GM23338 (cell line): ENCODE measurements at regions not wholly inside any gene's neighbourhood (a gene's known extent, or its start where the extent isn't known, plus 50 kb on each side); places are given as distances from the start of the nearest gene placed in this dataset.

ENCODE experiments used
- ATAC-seq: fragments of 200-7000 bp; cut with Tn5 transposase; 3 replicates; pipeline ENCODE4 v1.9.1; 2020
- DNase-seq: peaks from one replicate; pipeline ENCODE4 v3.0.0-alpha.2; 2015; ENCODE audit warnings: low spot score
- H2AFZ ChIP-seq: fragments of 200-600 bp; sonication (generic); 2 replicates; pipeline ENCODE4 v1.8.0; 2016; ENCODE audit warnings: antibody characterized with exemption, mild to moderate bottlenecking, moderate library complexity
- H3F3A ChIP-seq: fragments of 200-600 bp; sonication (generic); replicated peaks from 2 replicates; pipeline ENCODE4 v1.8.0; 2017; ENCODE audit warnings: antibody characterized with exemption, mixed run types, low read depth
- H3K27ac ChIP-seq: fragments of 200-600 bp; sonication (generic); 2 replicates; pipeline ENCODE4 v1.6.1; 2016; ENCODE audit warnings: low read depth
- H3K27me3 ChIP-seq: fragments of 200-600 bp; sonication (generic); 2 replicates; pipeline ENCODE4 v1.8.0; 2016; ENCODE audit warnings: mild to moderate bottlenecking, mixed run types, moderate library complexity; ENCODE audit not compliant: insufficient read depth
- H3K36me3 ChIP-seq: fragments of 200-600 bp; sonication (generic); 2 replicates; pipeline ENCODE4 v1.8.0; 2016; ENCODE audit warnings: mild to moderate bottlenecking; ENCODE audit not compliant: insufficient read depth
- H3K4me1 ChIP-seq: fragments of 200-600 bp; sonication (generic); 2 replicates; pipeline ENCODE4 v1.8.0; 2016; ENCODE audit warnings: mild to moderate bottlenecking, moderate library complexity; ENCODE audit not compliant: insufficient read depth
- H3K4me2 ChIP-seq: fragments of 200-600 bp; sonication (generic); 2 replicates; pipeline ENCODE4 v1.7.1; 2017; ENCODE audit warnings: mixed run types
- H3K4me3 ChIP-seq: fragments of 200-600 bp; sonication (generic); 2 replicates; pipeline ENCODE4 v1.6.1; 2016; ENCODE audit warnings: mixed run types
- H3K79me2 ChIP-seq: fragments of 200-600 bp; sonication (generic); replicated peaks from 2 replicates; pipeline ENCODE4 v1.8.0; 2017; ENCODE audit warnings: mild to moderate bottlenecking; ENCODE audit not compliant: insufficient read depth
- H3K9me2 ChIP-seq: fragments of 200-600 bp; sonication (generic); 2 replicates; pipeline ENCODE4 v1.8.0; 2017; ENCODE audit not compliant: insufficient read depth
- H4K20me1 ChIP-seq: fragments of 200-600 bp; sonication (generic); replicated peaks from 2 replicates; pipeline ENCODE4 v1.8.0; 2017; ENCODE audit warnings: mild to moderate bottlenecking; ENCODE audit not compliant: insufficient read depth
- H3K27ac Mint-ChIP-seq: 2 replicates; pipeline ENCODE4 v1.8.0; 2020; ENCODE audit warnings: inconsistent platforms, mild to moderate bottlenecking, moderate library complexity, mixed read lengths
- H3K27me3 Mint-ChIP-seq: 3 replicates; pipeline ENCODE4 v1.8.0; 2022; ENCODE audit warnings: low read depth, mild to moderate bottlenecking, moderate library complexity, mixed read lengths, inconsistent platforms; ENCODE audit not compliant: insufficient read depth, poor library complexity
- H3K36me3 Mint-ChIP-seq: 3 replicates; pipeline ENCODE4 v1.8.0; 2021; ENCODE audit warnings: low read depth, mild to moderate bottlenecking, inconsistent platforms, moderate library complexity, mixed read lengths
- H3K4me1 Mint-ChIP-seq: 3 replicates; pipeline ENCODE4 v1.8.0; 2020; ENCODE audit warnings: mild to moderate bottlenecking, inconsistent platforms, mixed read lengths
- H3K4me3 Mint-ChIP-seq: 3 replicates; pipeline ENCODE4 v1.8.0; 2021; ENCODE audit warnings: moderate library complexity, mild to moderate bottlenecking, inconsistent platforms, mixed read lengths
- H3K9me3 Mint-ChIP-seq: 3 replicates; pipeline ENCODE4 v1.8.0; 2020; ENCODE audit warnings: moderate library complexity, mild to moderate bottlenecking, inconsistent platforms, mixed read lengths
- CREB1 ChIP-seq: fragments of 250-450 bp; sonication (Bioruptor Pico); IDR thresholded peaks from 2 replicates; pipeline ENCODE4 v1.5.0; 2020; ENCODE audit warnings: low read depth, mild to moderate bottlenecking, moderate library complexity
- EZH2 ChIP-seq: fragments of 200-600 bp; sonication (generic); IDR thresholded peaks from one replicate; pipeline ENCODE4 v1.8.0; 2017; ENCODE audit warnings: antibody characterized with exemption, mild to moderate bottlenecking, low read depth; ENCODE audit not compliant: unreplicated experiment
- EZH2phosphoT487 ChIP-seq: fragments of 200-600 bp; sonication (generic); IDR thresholded peaks from one replicate; pipeline ENCODE4 v1.8.1; 2018; ENCODE audit warnings: antibody characterized with exemption; ENCODE audit not compliant: unreplicated experiment
- NANOG ChIP-seq: IDR thresholded peaks from 2 replicates; pipeline ENCODE4 v1.6.1; 2016; ENCODE audit warnings: antibody characterized with exemption, borderline replicate concordance
- POLR2AphosphoS5 ChIP-seq: IDR thresholded peaks from 2 replicates; pipeline ENCODE4 v1.6.1; 2016; ENCODE audit warnings: antibody characterized with exemption, low read depth
- STAT1 ChIP-seq: IDR thresholded peaks from one replicate; pipeline ENCODE4 v1.6.1; 2016; ENCODE audit warnings: antibody characterized with exemption; ENCODE audit not compliant: unreplicated experiment
- ZNF331 ChIP-seq: fragments of 250-450 bp; sonication (Bioruptor Pico); IDR thresholded peaks from 2 replicates; pipeline ENCODE4 v1.5.0; 2020; ENCODE audit warnings: low read depth, mild to moderate bottlenecking, moderate library complexity
- ZNF462 ChIP-seq: fragments of 250-450 bp; sonication (Bioruptor Pico); IDR thresholded peaks from 2 replicates; pipeline ENCODE4 v1.5.0; 2020; ENCODE audit warnings: mild to moderate bottlenecking, moderate library complexity
- TF ChIP-seq, protein P1 (sequence below): IDR thresholded peaks from 2 replicates; pipeline ENCODE4 v1.6.1; 2016; ENCODE audit warnings: antibody characterized with exemption
- TF ChIP-seq, protein P2 (sequence below), 2 experiments: fragments of 200-600 bp in 1 of 2; sonication (generic) in 1 of 2; conservative IDR thresholded peaks; 2 replicates each; pipeline versions ENCODE4 v1.5.1 to v1.6.1; 2016 to 2017; ENCODE audit warnings: antibody characterized with exemption in 2 of 2, low read depth in 2 of 2, mild to moderate bottlenecking in 2 of 2, moderate library complexity in 1 of 2

DNA sequence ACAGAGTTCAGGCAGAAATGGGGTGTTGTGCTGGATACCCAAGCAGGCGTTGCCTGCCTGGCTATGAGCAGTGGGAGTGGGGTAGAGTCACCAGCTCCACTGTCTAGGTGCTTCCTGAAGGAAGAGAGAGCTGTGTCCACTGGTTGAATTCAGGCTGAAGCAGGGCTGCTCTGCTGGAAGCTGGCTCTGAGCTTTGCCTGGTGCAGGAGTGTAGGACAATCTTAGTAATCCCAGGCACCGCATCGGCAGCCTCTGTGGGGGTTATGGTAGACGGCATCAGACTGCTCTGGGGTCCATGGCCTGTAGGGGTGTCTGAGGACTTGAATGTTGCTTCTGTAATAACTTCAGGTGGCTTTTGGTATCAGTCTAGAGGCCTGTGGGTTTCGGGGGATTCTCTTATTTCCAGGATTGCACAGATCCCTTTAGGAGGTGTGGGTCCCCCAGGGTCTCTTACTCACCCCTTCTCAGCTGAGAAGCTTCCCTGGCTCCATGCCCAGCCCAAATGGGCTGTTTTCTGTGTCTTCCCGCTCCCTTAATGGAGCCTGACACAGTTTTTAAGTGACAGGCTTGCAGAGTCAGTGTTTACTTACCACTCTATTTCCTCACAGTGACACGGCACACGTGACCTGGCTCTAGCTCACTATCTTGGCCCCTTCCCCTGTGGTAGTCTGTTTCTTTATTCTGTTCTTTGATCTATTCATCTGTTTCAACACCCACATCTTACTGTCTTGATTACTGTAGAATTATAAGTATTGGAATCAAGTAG, 644.3 kb downstream of the CBLN2 start:
- peaks cover 87% of the 10 kb centered on the region for H3K9me3 Mint-ChIP-seq
- no peak overlapping the region for H3K27ac Mint-ChIP-seq
- H3K4me3 Mint-ChIP-seq, result no peak overlapping the region

More for the DNA sequence above, 644.3 kb downstream of the CBLN2 start:
- Histone ChIP-seq H3K4me3 (no peak overlapping the region), H3K27me3 (no peaks in the 10 kb centered on the region), H3K4me2 (no peak overlapping the region), H4K20me1 (no peaks in the 10 kb centered on the region), H3F3A (no peaks in the 10 kb centered on the region), H3K27ac (no peak overlapping the region), H3K4me1 (no peaks in the 10 kb centered on the region), H2AFZ (no peak overlapping the region), H3K79me2 (no peaks in the 10 kb centered on the region), H3K9me2 (no peaks in the 10 kb centered on the region), H3K36me3 (no peaks in the 10 kb centered on the region; the same call in 1 of the 2 replicates)
- TF ChIP-seq EZH2phosphoT487 (no peak), EZH2 (no peak), POLR2AphosphoS5 (no peak), CREB1 (CRISPR knock-in tag) (no peak), ZNF331 (CRISPR knock-in tag) (no peak), STAT1 (no peak), NANOG (no peak), ZNF462 (CRISPR knock-in tag) (no peak)
- TF ChIP-seq, protein P1, sequence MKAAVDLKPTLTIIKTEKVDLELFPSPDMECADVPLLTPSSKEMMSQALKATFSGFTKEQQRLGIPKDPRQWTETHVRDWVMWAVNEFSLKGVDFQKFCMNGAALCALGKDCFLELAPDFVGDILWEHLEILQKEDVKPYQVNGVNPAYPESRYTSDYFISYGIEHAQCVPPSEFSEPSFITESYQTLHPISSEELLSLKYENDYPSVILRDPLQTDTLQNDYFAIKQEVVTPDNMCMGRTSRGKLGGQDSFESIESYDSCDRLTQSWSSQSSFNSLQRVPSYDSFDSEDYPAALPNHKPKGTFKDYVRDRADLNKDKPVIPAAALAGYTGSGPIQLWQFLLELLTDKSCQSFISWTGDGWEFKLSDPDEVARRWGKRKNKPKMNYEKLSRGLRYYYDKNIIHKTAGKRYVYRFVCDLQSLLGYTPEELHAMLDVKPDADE, result no peak
- TF ChIP-seq, protein P2, sequence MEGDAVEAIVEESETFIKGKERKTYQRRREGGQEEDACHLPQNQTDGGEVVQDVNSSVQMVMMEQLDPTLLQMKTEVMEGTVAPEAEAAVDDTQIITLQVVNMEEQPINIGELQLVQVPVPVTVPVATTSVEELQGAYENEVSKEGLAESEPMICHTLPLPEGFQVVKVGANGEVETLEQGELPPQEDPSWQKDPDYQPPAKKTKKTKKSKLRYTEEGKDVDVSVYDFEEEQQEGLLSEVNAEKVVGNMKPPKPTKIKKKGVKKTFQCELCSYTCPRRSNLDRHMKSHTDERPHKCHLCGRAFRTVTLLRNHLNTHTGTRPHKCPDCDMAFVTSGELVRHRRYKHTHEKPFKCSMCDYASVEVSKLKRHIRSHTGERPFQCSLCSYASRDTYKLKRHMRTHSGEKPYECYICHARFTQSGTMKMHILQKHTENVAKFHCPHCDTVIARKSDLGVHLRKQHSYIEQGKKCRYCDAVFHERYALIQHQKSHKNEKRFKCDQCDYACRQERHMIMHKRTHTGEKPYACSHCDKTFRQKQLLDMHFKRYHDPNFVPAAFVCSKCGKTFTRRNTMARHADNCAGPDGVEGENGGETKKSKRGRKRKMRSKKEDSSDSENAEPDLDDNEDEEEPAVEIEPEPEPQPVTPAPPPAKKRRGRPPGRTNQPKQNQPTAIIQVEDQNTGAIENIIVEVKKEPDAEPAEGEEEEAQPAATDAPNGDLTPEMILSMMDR (conservative IDR thresholded peaks at IDR 0.05; ENCODE audit: low read depth in 2 of 2), result no peak
- Mint-ChIP-seq H3K4me1 (no peaks in the 10 kb centered on the region), H3K27me3 (no peaks in the 10 kb centered on the region), H3K36me3 (peaks cover 38% of the 10 kb centered on the region; the same call in 2 of the 3 replicates)
- ATAC-seq (no peak), DNase-seq (no peak)
